ENCODE measurements at regions not wholly inside any gene's neighbourhood (a gene's known extent, or its start where the extent isn't known, plus 50 kb on each side); places are given as distances from the start of the nearest gene placed in this dataset.

GRCh38 chr6:129954749-129955431 lies 63.5 kb upstream of the L3MBTL3 start:
- Histone ChIP-seq H3K27ac (replicated peaks) (no peak overlapping the region), H3K27me3 (ENCODE audit: insufficient read depth, poor library complexity, severe bottlenecking) (no peaks in the 10 kb centered on the region), H3K4me3 (replicated peaks; ENCODE audit: insufficient read depth, low read length) (no peak overlapping the region)
- no peak for DNase-seq (ENCODE audit: low read depth in 1 of 2, low spot score in 1 of 2)
- TF ChIP-seq CTCF (IDR thresholded peaks at IDR 0.05; ENCODE audit: insufficient read depth, low read length), result no peak
- TF ChIP-seq SPI1 (IDR thresholded peaks at IDR 0.05; ENCODE audit: borderline replicate concordance, low read depth), result no peak
- TF ChIP-seq GABPA (IDR thresholded peaks at IDR 0.05; ENCODE audit: low read depth), result no peak
- no peak for TF ChIP-seq POLR2AphosphoS5 (IDR thresholded peaks at IDR 0.05; ENCODE audit: low read depth)
- no peak for TF ChIP-seq REST (IDR thresholded peaks at IDR 0.05; ENCODE audit: insufficient replicate concordance, low read depth)

- no peak for DNase-seq (ENCODE audit: low read depth in 1 of 2, low spot score in 1 of 2)
- Histone ChIP-seq H3K27ac (replicated peaks) (no peak overlapping the region), H3K4me3 (replicated peaks; ENCODE audit: insufficient read depth, low read length) (no peak overlapping the region), H3K27me3 (ENCODE audit: insufficient read depth, poor library complexity, severe bottlenecking) (no peaks in the 10 kb centered on the region)
- TF ChIP-seq GABPA (IDR thresholded peaks at IDR 0.05; ENCODE audit: low read depth) (no peak), CTCF (IDR thresholded peaks at IDR 0.05; ENCODE audit: insufficient read depth, low read length) (no peak), POLR2AphosphoS5 (IDR thresholded peaks at IDR 0.05; ENCODE audit: low read depth) (no peak), SPI1 (IDR thresholded peaks at IDR 0.05; ENCODE audit: borderline replicate concordance, low read depth) (no peak), REST (IDR thresholded peaks at IDR 0.05; ENCODE audit: insufficient replicate concordance, low read depth) (no peak)
Measured at GRCh38 chr6:129947797-129948196, 70.6 kb upstream of the L3MBTL3 start.

GRCh38 chr6:129946439-129947140 lies 71.8 kb upstream of the L3MBTL3 start:
- H3K4me3 ChIP-seq (replicated peaks; ENCODE audit: insufficient read depth, low read length), result no peak overlapping the region
- DNase-seq (ENCODE audit: low read depth in 1 of 2, low spot score in 1 of 2), result no peak
- H3K27me3 ChIP-seq (ENCODE audit: insufficient read depth, poor library complexity, severe bottlenecking), result no peaks in the 10 kb centered on the region
- TF ChIP-seq SPI1 (IDR thresholded peaks at IDR 0.05; ENCODE audit: borderline replicate concordance, low read depth) (no peak), GABPA (IDR thresholded peaks at IDR 0.05; ENCODE audit: low read depth) (no peak), CTCF (IDR thresholded peaks at IDR 0.05; ENCODE audit: insufficient read depth, low read length) (no peak), REST (IDR thresholded peaks at IDR 0.05; ENCODE audit: insufficient replicate concordance, low read depth) (no peak), POLR2AphosphoS5 (IDR thresholded peaks at IDR 0.05; ENCODE audit: low read depth) (no peak)
- H3K27ac ChIP-seq (replicated peaks), result no peak overlapping the region

Measured in HL-60 (cell line).